SJCRH30 (cell line): ENCODE measurements at regions not wholly inside any gene's neighbourhood (a gene's known extent, or its start where the extent isn't known, plus 50 kb on each side); places are given as distances from the start of the nearest gene placed in this dataset.
A peak's percentile ranks its signal among the peaks of the same experiment; 100 is the strongest.
"Not testable (repeated sequence)": the region's sequence is repeated elsewhere in the genome, so short reads cannot be mapped to it uniquely, and the experiment has no call there.

Source experiments
- DNase-seq, 2 experiments: peaks; one replicate each; pipeline ENCODE4 v3.0.0-alpha.2; 2015 to 2020
- H3K27ac ChIP-seq: fragments of 250-450 bp; sonication (Bioruptor Pico); 2 replicates; pipeline ENCODE4 v1.5.1; 2020; ENCODE audit warnings: mild to moderate bottlenecking, moderate library complexity
- H3K27me3 ChIP-seq: fragments of 250-450 bp; sonication (Bioruptor Pico); 2 replicates; pipeline ENCODE4 v1.5.1; 2020; ENCODE audit warnings: mild to moderate bottlenecking, moderate library complexity
- H3K36me3 ChIP-seq: fragments of 250-450 bp; sonication (Bioruptor Pico); 2 replicates; pipeline ENCODE4 v1.5.1; 2020; ENCODE audit warnings: mild to moderate bottlenecking, moderate library complexity
- H3K4me1 ChIP-seq: fragments of 250-450 bp; sonication (Bioruptor Pico); 2 replicates; pipeline ENCODE4 v1.5.1; 2020; ENCODE audit warnings: mild to moderate bottlenecking, moderate library complexity
- H3K4me3 ChIP-seq: fragments of 250-450 bp; sonication (Bioruptor Pico); 2 replicates; pipeline ENCODE4 v1.5.1; 2020; ENCODE audit warnings: mild to moderate bottlenecking, moderate library complexity
- H3K9me3 ChIP-seq: fragments of 250-450 bp; sonication (Bioruptor Pico); replicated peaks from 2 replicates; pipeline ENCODE4 v1.5.1; 2020; ENCODE audit warnings: mild to moderate bottlenecking, moderate library complexity

- Histone ChIP-seq H3K4me1 (no peaks in the 10 kb centered on the region), H3K36me3 (no peaks in the 10 kb centered on the region)
- no peak for DNase-seq
Observed at GRCh38 chr15:91632981-91633380, 220.5 kb upstream of the SLCO3A1 start.

DNA sequence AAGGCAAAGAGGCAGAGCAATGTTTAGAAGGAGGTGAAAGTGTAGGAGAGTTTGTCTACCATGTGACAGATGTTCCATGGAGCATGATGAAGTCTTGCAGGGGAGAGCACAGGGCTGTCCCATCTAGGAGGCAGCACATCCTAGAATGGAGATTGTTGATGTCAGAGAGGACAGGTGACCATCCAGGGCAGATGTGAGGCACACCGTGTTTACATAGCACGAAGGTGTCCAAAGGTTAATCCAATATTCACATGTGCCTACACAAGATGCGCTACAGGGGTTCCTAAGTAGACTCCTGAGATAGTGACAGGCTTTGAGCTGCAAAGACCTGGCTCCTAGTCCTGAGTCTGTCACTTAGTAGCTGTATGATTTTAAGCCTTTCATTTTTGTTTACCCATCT lies 219.3 kb upstream of the SLCO3A1 start:
- H3K4me1 ChIP-seq = no peaks in the 10 kb centered on the region
- H3K27ac ChIP-seq = no peak overlapping the region
- no peaks in the 10 kb centered on the region for H3K9me3 ChIP-seq
- H3K27me3 ChIP-seq = no peaks in the 10 kb centered on the region
- no peak overlapping the region for H3K4me3 ChIP-seq
- no peak for DNase-seq
- no peaks in the 10 kb centered on the region for H3K36me3 ChIP-seq

More at GRCh38 chr15:91632981-91633380, 220.5 kb upstream of the SLCO3A1 start:
- no peak overlapping the region for H3K4me3 ChIP-seq
- H3K27me3 ChIP-seq = no peaks in the 10 kb centered on the region; the same call in 1 of the 2 replicates
- H3K27ac ChIP-seq = no peak overlapping the region
- H3K9me3 ChIP-seq = no peaks in the 10 kb centered on the region

GRCh38 chr15:91635080-91635479 lies 218.4 kb upstream of the SLCO3A1 start:
- no peak overlapping the region for H3K27ac ChIP-seq
- H3K4me1 ChIP-seq = no peaks in the 10 kb centered on the region
- DNase-seq = no peak
- H3K9me3 ChIP-seq = no peaks in the 10 kb centered on the region
- H3K27me3 ChIP-seq = no peaks in the 10 kb centered on the region
- H3K4me3 ChIP-seq = no peak overlapping the region
- no peaks in the 10 kb centered on the region for H3K36me3 ChIP-seq

DNA sequence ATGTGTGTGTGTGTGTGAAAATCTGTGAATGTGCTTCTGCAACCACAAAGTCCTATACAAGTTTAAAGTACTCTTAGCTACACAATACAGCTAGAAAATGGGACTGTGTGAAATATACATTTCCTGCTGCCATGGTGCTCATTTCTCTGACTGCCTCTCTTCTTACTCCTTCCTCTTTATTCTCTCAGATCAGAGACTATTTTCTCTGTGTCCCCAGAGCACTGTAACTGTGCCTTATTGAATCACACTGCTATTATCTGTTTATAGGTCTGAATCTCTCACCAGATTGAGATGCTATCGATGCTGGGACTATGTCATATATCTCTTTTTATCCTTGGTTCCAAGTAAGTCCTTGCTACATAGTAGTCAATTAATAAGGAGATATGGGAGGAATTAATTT lies 217.9 kb upstream of the SLCO3A1 start:
- H3K4me1 ChIP-seq = no peaks in the 10 kb centered on the region
- no peaks in the 10 kb centered on the region for H3K36me3 ChIP-seq
- H3K9me3 ChIP-seq = no peaks in the 10 kb centered on the region
- H3K27ac ChIP-seq = no peak overlapping the region
- H3K27me3 ChIP-seq = no peaks in the 10 kb centered on the region
- no peak for DNase-seq
- no peak overlapping the region for H3K4me3 ChIP-seq

DNA sequence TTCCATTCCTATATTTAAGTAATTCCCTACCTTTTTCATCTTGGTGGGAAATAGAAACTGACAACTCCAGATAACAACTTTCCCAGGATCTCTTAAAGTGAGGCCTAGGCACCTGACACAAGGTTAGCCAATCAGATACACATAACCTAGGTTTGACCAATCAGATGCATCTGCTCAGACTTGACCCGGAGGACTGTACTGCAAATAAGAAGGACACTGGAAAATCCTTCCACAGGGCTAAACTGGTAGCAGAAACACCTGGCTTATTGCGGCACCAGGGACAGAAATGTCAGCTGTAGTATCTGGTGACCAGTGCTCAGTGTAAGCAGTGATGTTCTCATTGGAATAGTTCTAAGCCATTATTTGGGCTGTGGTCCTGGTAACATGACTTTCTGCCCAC lies 204.5 kb upstream of the SLCO3A1 start:
- no peaks in the 10 kb centered on the region for H3K36me3 ChIP-seq
- H3K4me1 ChIP-seq = no peaks in the 10 kb centered on the region
- no peak overlapping the region for H3K4me3 ChIP-seq
- H3K9me3 ChIP-seq = no peaks in the 10 kb centered on the region
- no peak overlapping the region for H3K27ac ChIP-seq
- H3K27me3 ChIP-seq = no peaks in the 10 kb centered on the region
- DNase-seq = no peak

DNA sequence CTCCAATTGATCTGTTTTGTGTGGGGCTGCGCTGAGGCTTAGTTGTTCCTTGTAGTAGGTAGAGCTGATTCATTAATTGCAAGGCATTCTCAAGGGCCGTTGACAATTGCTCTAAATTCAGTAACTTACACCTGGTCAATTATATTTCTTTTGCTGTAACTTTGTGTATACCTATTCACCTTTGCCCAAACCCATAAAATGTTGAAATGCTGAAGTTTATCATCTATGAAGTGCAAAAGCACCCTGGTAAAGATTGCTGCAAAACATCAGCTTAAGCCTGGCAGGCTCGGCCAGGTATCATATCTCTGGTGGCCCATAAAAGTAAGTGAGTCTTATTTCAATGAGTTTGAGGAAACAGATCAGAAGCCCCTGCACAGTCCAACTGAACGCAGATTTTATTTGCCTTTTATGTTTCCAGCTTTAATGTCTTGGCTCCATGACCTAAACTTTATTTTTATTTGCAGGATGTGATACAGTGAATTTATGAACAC lies 203.6 kb upstream of the SLCO3A1 start:
- Histone ChIP-seq H3K36me3 (no peaks in the 10 kb centered on the region), H3K4me3 (no peak overlapping the region), H3K27ac (no peak overlapping the region), H3K9me3 (no peaks in the 10 kb centered on the region), H3K27me3 (no peaks in the 10 kb centered on the region), H3K4me1 (no peaks in the 10 kb centered on the region)
- no peak for DNase-seq

- H3K27me3 ChIP-seq = no peaks in the 10 kb centered on the region
- DNase-seq = no peak
- H3K27ac ChIP-seq = no peak overlapping the region
- H3K4me3 ChIP-seq = no peak overlapping the region
- H3K36me3 ChIP-seq = no peaks in the 10 kb centered on the region
- H3K9me3 ChIP-seq = no peaks in the 10 kb centered on the region
- H3K4me1 ChIP-seq = no peaks in the 10 kb centered on the region
Observed at GRCh38 chr15:91651251-91651650, 202.3 kb upstream of the SLCO3A1 start.

GRCh38 chr15:91652610-91653207 lies 200.8 kb upstream of the SLCO3A1 start:
- no peaks in the 10 kb centered on the region for H3K9me3 ChIP-seq
- no peaks in the 10 kb centered on the region for H3K36me3 ChIP-seq
- H3K27me3 ChIP-seq = no peaks in the 10 kb centered on the region
- H3K27ac ChIP-seq = no peak overlapping the region
- H3K4me1 ChIP-seq = no peaks in the 10 kb centered on the region
- DNase-seq = peak in 1 of 2 experiments; percentile 8
- H3K4me3 ChIP-seq = no peak overlapping the region

DNA sequence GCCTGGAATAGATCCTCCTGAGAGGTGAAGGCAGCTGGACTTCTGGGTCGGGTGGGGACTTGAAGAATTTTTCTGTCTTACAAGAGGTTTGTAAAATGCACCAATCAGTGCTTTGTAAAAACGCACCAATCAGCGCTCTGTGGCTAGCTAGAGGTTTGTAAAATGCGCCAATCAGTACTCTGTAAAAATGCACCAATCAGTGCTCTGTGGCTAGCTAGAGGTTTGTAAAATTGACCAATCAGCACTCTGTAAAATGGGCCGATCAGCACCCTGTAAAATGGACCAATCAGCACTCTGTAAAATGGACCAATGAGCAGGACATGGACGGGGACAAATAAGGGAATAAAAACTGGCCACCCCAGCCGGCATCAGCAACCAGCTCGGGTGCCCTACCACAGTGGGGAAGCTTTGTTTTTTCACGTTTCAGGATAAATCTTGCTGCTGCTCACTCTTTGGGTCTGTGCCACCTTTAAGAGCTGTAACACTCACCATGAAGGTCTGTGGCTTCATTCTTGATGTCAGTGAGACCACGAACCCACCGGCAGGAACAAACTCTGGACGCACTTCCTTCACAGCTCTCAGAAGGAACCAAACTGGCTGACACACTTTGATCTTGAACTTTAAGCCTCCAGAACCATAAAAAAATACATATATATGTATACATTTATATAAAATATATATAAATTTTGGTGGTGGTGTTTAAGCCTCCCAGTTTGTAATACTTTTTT lies 197.8 kb upstream of the SLCO3A1 start:
- H3K4me3 ChIP-seq, H3K9me3 ChIP-seq, H3K36me3 ChIP-seq: not testable (repeated sequence)

DNA sequence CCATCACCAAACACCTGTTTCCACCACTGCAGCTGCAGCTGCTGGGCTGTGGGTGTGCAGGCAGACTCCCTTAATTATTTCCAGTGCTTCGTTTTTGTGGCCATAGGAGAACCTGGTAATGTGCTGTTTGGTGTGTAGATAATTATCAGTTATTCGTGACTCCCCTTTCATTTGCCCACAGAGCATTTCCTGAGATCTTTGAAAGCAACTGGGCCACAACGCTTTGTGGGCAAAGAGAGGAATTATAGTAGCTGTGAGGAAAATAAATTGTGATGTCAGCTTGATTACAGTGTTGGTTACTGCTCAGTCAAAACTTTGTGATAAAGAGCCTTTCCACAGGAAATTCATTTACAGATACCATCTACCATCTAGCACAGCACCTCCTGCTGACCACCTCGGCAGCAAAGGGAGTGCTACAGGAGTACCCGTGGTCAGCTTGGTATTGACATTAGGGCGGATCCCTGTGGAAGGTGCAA lies 193.3 kb upstream of the SLCO3A1 start:
- Histone ChIP-seq H3K9me3 (no peaks in the 10 kb centered on the region), H3K27ac (no peak overlapping the region), H3K4me3 (no peak overlapping the region), H3K36me3 (no peaks in the 10 kb centered on the region), H3K4me1 (no peaks in the 10 kb centered on the region), H3K27me3 (no peaks in the 10 kb centered on the region)
- no peak for DNase-seq

More for the DNA sequence above, 197.8 kb upstream of the SLCO3A1 start:
- H3K27ac ChIP-seq, H3K27me3 ChIP-seq, DNase-seq, H3K4me1 ChIP-seq: not testable (repeated sequence)

GRCh38 chr15:91664224-91664836 lies 189.2 kb upstream of the SLCO3A1 start:
- Histone ChIP-seq H3K9me3 (no peaks in the 10 kb centered on the region), H3K4me1 (no peaks in the 10 kb centered on the region), H3K27ac (no peak overlapping the region), H3K4me3 (no peak overlapping the region), H3K27me3 (no peaks in the 10 kb centered on the region; the same call in 1 of the 2 replicates), H3K36me3 (no peaks in the 10 kb centered on the region)
- no peak for DNase-seq

DNA sequence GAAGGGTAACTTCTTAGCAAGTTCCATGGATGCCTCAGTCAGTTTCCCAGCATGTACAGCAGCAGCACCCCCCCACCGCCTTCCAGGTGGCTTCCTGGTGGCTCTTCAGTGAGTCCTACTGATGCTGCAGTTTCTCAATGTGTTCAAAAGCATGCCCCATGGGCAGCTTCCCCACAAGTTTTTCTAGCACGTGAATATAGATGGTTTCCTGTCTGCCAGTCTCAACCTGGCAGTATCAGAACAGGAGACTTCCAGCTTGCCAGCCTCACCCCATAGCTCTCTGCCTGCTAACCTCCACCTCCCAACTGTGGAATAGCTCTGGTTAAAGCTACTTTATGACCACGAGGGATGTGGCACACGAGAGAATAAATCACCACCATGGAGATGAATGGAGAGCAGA lies 188.3 kb upstream of the SLCO3A1 start:
- no peak for DNase-seq
- no peaks in the 10 kb centered on the region for H3K36me3 ChIP-seq
- H3K4me3 ChIP-seq = no peak overlapping the region
- H3K27ac ChIP-seq = no peak overlapping the region
- H3K9me3 ChIP-seq = no peaks in the 10 kb centered on the region
- no peaks in the 10 kb centered on the region for H3K4me1 ChIP-seq
- H3K27me3 ChIP-seq = no peaks in the 10 kb centered on the region; the same call in 1 of the 2 replicates

DNA sequence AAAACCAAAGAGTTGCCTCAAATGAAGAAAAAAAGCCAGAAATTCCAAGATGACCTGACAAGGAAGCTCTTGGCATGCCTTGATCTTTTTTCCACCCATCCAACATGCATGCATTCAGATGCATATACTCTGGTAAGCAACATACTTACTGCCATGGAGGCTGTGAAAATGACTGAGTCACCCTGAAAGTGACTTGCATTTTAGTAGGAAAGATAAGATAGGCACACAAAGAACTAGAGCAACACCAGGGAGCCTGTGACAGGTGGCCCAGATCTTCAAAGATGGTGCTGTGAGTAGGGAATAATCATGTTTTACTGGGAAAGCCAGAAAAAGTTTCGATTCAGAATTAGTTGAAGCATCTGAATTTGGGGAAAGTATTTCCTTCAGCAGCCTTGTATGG lies 185.1 kb upstream of the SLCO3A1 start:
- no peak overlapping the region for H3K4me3 ChIP-seq
- DNase-seq = no peak
- H3K4me1 ChIP-seq = no peaks in the 10 kb centered on the region
- H3K27me3 ChIP-seq = no peaks in the 10 kb centered on the region; the same call in 1 of the 2 replicates
- no peak overlapping the region for H3K27ac ChIP-seq
- H3K9me3 ChIP-seq = no peaks in the 10 kb centered on the region
- no peaks in the 10 kb centered on the region for H3K36me3 ChIP-seq

- no peak for DNase-seq
- no peaks in the 10 kb centered on the region; the same call in 1 of the 2 replicates for H3K9me3 ChIP-seq
Observed at GRCh38 chr15:91670108-91670507, 183.4 kb upstream of the SLCO3A1 start.

DNA sequence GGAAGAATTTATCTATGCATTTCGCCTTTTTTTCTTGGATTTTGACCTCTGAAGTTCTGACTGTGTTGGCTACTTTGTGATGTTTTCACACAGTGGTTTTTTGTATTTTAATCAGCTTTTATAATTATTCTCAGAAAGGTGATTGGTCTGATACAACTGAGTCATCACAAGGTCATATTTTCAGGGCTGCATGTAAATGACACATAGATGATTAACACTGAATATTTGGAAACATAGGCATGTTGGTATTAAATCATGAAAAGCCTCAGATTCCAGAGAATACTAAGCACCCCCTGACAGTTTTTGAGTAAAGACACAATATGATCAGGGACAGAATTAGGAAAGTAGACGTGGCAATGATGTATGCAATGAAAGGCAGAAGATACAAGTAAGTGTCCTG lies 175.5 kb upstream of the SLCO3A1 start:
- no peaks in the 10 kb centered on the region for H3K27me3 ChIP-seq
- no peaks in the 10 kb centered on the region; the same call in 1 of the 2 replicates for H3K9me3 ChIP-seq
- no peak overlapping the region for H3K27ac ChIP-seq
- DNase-seq = no peak
- H3K4me1 ChIP-seq = no peaks in the 10 kb centered on the region
- H3K36me3 ChIP-seq = no peaks in the 10 kb centered on the region
- H3K4me3 ChIP-seq = no peak overlapping the region

More at GRCh38 chr15:91670108-91670507, 183.4 kb upstream of the SLCO3A1 start:
- Histone ChIP-seq H3K4me3 (no peak overlapping the region), H3K4me1 (no peaks in the 10 kb centered on the region), H3K27me3 (no peaks in the 10 kb centered on the region; the same call in 1 of the 2 replicates), H3K27ac (no peak overlapping the region), H3K36me3 (no peaks in the 10 kb centered on the region)
